A549 (cell line): ENCODE measurements at regions not wholly inside any gene's neighbourhood (a gene's known extent, or its start where the extent isn't known, plus 50 kb on each side); places are given as distances from the start of the nearest gene placed in this dataset.

Experiments
- ATAC-seq, 2 experiments: fragments of 200-7000 bp in 1 of 2; fragments of >200 bp in 1 of 2; cut with Nextera tagmentation in 1 of 2; cut with Tn5 transposase in 1 of 2; 3 replicates each; pipeline versions ENCODE4 v1.8.0 to v1.9.1; 2018 to 2020; ENCODE audit warnings: mild to moderate bottlenecking in 1 of 2, moderate library complexity in 1 of 2
- CTCF ChIA-PET: fragments of 300-600 bp; sonication (Branson Sonifier 250); formaldehyde crosslinking; extraction: SDS; loops from one replicate; lab custom pipeline; 2021; ENCODE audit warnings: antibody characterized with exemption, inconsistent platforms; lab: Yijun Ruan, JAX
- POLR2A ChIA-PET: fragments of 350-600 bp; formaldehyde crosslinking; extraction: SDS; loops from one replicate; lab custom pipeline; 2021; ENCODE audit warnings: antibody characterized with exemption, inconsistent platforms; lab: Yijun Ruan, JAX
- DNase-seq, 2 experiments: peaks; one replicate each; pipeline versions ENCODE4 v3.0.0 to v3.0.0-alpha.2; 2011 to 2016; ENCODE audit warnings: low read depth in 1 of 2, low spot score in 1 of 2
- FAIRE-seq: peaks from 2 replicates; lab custom pipeline; 2011; peaks lifted over from hg19 to GRCh38; lab: Jason Lieb, UNC
- H3K27ac ChIP-seq, 2 experiments: fragments of >200 bp; sonication (Bioruptor Twin); formaldehyde crosslinking; 3 replicates each; pipeline ENCODE4 v1.5.1; 2016 to 2017
- H3K4me1 ChIP-seq: fragments of >200 bp; sonication (Bioruptor Twin); formaldehyde crosslinking; 3 replicates; pipeline ENCODE4 v1.6.1; 2016
- H3K4me2 ChIP-seq: fragments of >200 bp; sonication (Bioruptor Twin); formaldehyde crosslinking; 3 replicates; pipeline ENCODE4 v1.6.1; 2016
- H3K4me3 ChIP-seq: fragments of >200 bp; sonication (Bioruptor Twin); formaldehyde crosslinking; 3 replicates; pipeline ENCODE4 v1.5.1; 2016
- H3K9me3 ChIP-seq: fragments of >200 bp; sonication (Bioruptor Twin); formaldehyde crosslinking; 3 replicates; pipeline ENCODE4 v1.6.1; 2016
- ATOH8 ChIP-seq: fragments of 250-450 bp; sonication (Bioruptor Pico); IDR thresholded peaks from 2 replicates; pipeline ENCODE4 v1.5.0; 2020; ENCODE audit warnings: low read depth, mild to moderate bottlenecking, moderate library complexity
- CEBPB ChIP-seq, 2 experiments: fragments of >200 bp in 1 of 2; sonication (Bioruptor Twin) in 1 of 2; formaldehyde crosslinking in 1 of 2; IDR thresholded peaks; 2 replicates each; pipeline ENCODE4 v1.6.1; 2012 to 2016
- CHD2 ChIP-seq: fragments of 150-350 bp; IDR thresholded peaks from 2 replicates; pipeline ENCODE4 v1.6.1; 2014; ENCODE audit warnings: low read length; ENCODE audit not compliant: partially characterized antibody
- FOSB ChIP-seq: fragments of 250-450 bp; sonication (Bioruptor Pico); IDR thresholded peaks from 2 replicates; pipeline ENCODE4 v1.5.0; 2020; ENCODE audit warnings: mild to moderate bottlenecking, moderate library complexity
- FOSL2 ChIP-seq, 2 experiments: fragments of 450-650 bp in 1 of 2; fragments of >200 bp in 1 of 2; sonication (Bioruptor Twin) in 1 of 2; formaldehyde crosslinking; IDR thresholded peaks; 2 replicates each; pipeline versions ENCODE4 v1.5.0 to v1.6.1; 2016 to 2020; ENCODE audit warnings: mild to moderate bottlenecking in 1 of 2, moderate library complexity in 1 of 2
- GATA3 ChIP-seq: IDR thresholded peaks from 2 replicates; pipeline ENCODE4 v1.6.1; 2012; ENCODE audit warnings: borderline replicate concordance
- HDAC2 ChIP-seq: fragments of 200-600 bp; sonication (generic); IDR thresholded peaks from 2 replicates; pipeline ENCODE4 v1.6.1; 2016
- JUNB ChIP-seq: fragments of >200 bp; sonication (Bioruptor Twin); formaldehyde crosslinking; IDR thresholded peaks from 2 replicates; pipeline ENCODE4 v1.6.1; 2016
- KDM1A ChIP-seq: fragments of 200-600 bp; sonication (generic); IDR thresholded peaks from 2 replicates; pipeline ENCODE4 v1.6.1; 2016; ENCODE audit warnings: low read depth, mild to moderate bottlenecking
- NR3C1 ChIP-seq: fragments of >200 bp; sonication (Bioruptor Twin); formaldehyde crosslinking; IDR thresholded peaks from 3 replicates; pipeline ENCODE4 v1.6.1; 2017
- PBX3 ChIP-seq: IDR thresholded peaks from 2 replicates; pipeline ENCODE4 v1.6.1; 2012
- POLR2AphosphoS2 ChIP-seq: conservative IDR thresholded peaks from 2 replicates; pipeline ENCODE4 v1.6.1; 2012; ENCODE audit warnings: low read length, improper control_type of control experiment, inconsistent platforms
- RAD21 ChIP-seq, 2 experiments: fragments of >200 bp in 1 of 2; sonication (Bioruptor Twin) in 1 of 2; formaldehyde crosslinking in 1 of 2; IDR thresholded peaks in 1 of 2; conservative IDR thresholded peaks in 1 of 2; 2 replicates in 1 of 2; 3 replicates in 1 of 2; pipeline ENCODE4 v1.6.1; 2012 to 2018; ENCODE audit warnings: inconsistent platforms in 1 of 2
- RARB ChIP-seq: fragments of 250-450 bp; sonication (Bioruptor Pico); IDR thresholded peaks from 2 replicates; pipeline ENCODE4 v1.8.0; 2021; ENCODE audit warnings: mild to moderate bottlenecking, moderate library complexity
- RCOR1 ChIP-seq: fragments of 150-350 bp; IDR thresholded peaks from 2 replicates; pipeline ENCODE4 v1.6.1; 2014; ENCODE audit warnings: antibody characterized with exemption, low read length, low read depth
- SREBF2 ChIP-seq: fragments of 450-650 bp; IDR thresholded peaks from 2 replicates; pipeline ENCODE4 v1.6.1; 2014; ENCODE audit warnings: mild to moderate bottlenecking, moderate library complexity
- ZC3H11A ChIP-seq: fragments of 450-650 bp; IDR thresholded peaks from 2 replicates; pipeline ENCODE4 v1.6.1; 2014; ENCODE audit warnings: antibody characterized with exemption, mild to moderate bottlenecking
- WGBS: methylation state at CpG from one replicate; pipeline ENCODE4 v1.1.6; 2017; ENCODE audit errors: missing lambda C conversion rate; 5-methylcytosine and 5-hydroxymethylcytosine counted together
- TF ChIP-seq, protein P1 (sequence below): fragments of >200 bp; sonication (Bioruptor Twin); formaldehyde crosslinking; IDR thresholded peaks from 2 replicates; pipeline ENCODE4 v1.6.1; 2016
- TF ChIP-seq, protein P2 (sequence below): fragments of >200 bp; sonication (Bioruptor Twin); formaldehyde crosslinking; IDR thresholded peaks from 3 replicates; pipeline ENCODE4 v1.5.1; 2016
- TF ChIP-seq, protein P3 (sequence below): fragments of 450-650 bp; IDR thresholded peaks from 2 replicates; pipeline ENCODE4 v1.6.1; 2014; ENCODE audit warnings: antibody characterized with exemption
- TF ChIP-seq, protein P4 (sequence below): fragments of 250-450 bp; sonication (Bioruptor Pico); IDR thresholded peaks from 2 replicates; pipeline ENCODE4 v1.5.0; 2021; ENCODE audit warnings: mild to moderate bottlenecking, moderate library complexity, borderline replicate concordance

GRCh38 chr14:98501335-98501734 is 770.7 kb downstream of the BCL11B start:
- WGBS = 29% methylated on average over 7 of the region's 7 CpGs
- H3K27ac ChIP-seq = no peak overlapping the region

GRCh38 chr14:98501836-98502235 is 770.2 kb downstream of the BCL11B start:
- no peaks in the 10 kb centered on the region for H3K4me1 ChIP-seq
- 12% methylated on average over 4 of the region's 4 CpGs for WGBS
- no peak for ATAC-seq

More at GRCh38 chr14:98501335-98501734, 770.7 kb downstream of the BCL11B start:
- Histone ChIP-seq H3K4me1 (no peaks in the 10 kb centered on the region), H3K4me3 (no peak overlapping the region), H3K9me3 (no peaks in the 10 kb centered on the region), H3K4me2 (no peak overlapping the region)
- ATAC-seq (no peak), FAIRE-seq (no peak), DNase-seq (peak in 1 of 2 experiments; percentile 4)
- no peak for TF ChIP-seq NR3C1
- TF ChIP-seq RAD21 (conservative IDR thresholded peaks at IDR 0.05 in 1 of 2, IDR thresholded peaks at IDR 0.05 in 1 of 2) = no peak
- no peak for TF ChIP-seq GATA3
- TF ChIP-seq, protein P1, sequence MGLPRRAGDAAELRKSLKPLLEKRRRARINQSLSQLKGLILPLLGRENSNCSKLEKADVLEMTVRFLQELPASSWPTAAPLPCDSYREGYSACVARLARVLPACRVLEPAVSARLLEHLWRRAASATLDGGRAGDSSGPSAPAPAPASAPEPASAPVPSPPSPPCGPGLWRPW = no peak
- TF ChIP-seq ZC3H11A = no peak
- no peak for TF ChIP-seq JUNB
- no peak for TF ChIP-seq KDM1A
- TF ChIP-seq FOSL2 (IDR thresholded peaks at IDR 0.05) = no peak
- TF ChIP-seq FOSL2 (CRISPR knock-in tag; IDR thresholded peaks at IDR 0.05) = no peak
- no peak for TF ChIP-seq RCOR1
- no peak for TF ChIP-seq SREBF2
- no peak for TF ChIP-seq CHD2
- ChIA-PET POLR2A (no interaction called here), CTCF (no interaction called here)

DNA sequence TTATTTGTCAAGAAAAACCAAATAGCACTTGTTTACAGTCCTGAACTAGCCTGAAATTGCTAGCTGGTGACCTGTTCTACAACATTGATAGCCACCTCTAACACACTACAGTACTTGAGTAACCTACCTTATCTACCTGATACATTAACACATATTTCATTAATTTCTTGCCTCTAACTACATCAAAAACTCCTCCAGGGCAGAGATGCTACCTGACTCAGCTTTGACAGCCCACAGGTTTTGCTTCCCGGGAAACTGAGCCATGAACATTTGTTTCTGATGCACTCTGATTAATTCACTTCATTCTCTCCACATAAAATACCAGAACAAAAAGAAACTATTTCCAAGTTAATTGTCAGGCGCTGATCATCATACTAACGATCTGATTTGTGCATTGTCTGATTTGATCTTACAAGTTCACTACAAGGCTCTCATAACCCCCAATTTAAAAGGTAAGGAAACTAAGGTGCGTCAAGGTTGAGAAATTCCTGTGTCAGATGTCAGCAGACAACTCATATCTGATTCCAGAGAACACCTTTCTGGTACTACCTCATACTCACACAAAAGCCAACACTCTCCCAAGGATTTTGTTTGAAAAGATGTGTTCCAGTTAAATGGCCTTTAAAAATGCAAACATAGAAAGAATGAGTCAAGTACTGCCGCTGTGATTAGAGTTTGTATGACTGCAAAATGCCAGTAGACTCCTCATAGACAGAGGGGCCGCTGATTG is 768.7 kb downstream of the BCL11B start:
- CTCF ChIA-PET = no interaction called here
- H3K4me2 ChIP-seq = no peak overlapping the region
- no peak for ATAC-seq
- TF ChIP-seq POLR2AphosphoS2 (no peak), KDM1A (no peak), ZC3H11A (no peak), NR3C1 (no peak), HDAC2 (no peak), CEBPB (IDR thresholded peaks at IDR 0.05) (no peak), CHD2 (no peak), FOSB (CRISPR knock-in tag) (no peak)
- TF ChIP-seq, protein P2, sequence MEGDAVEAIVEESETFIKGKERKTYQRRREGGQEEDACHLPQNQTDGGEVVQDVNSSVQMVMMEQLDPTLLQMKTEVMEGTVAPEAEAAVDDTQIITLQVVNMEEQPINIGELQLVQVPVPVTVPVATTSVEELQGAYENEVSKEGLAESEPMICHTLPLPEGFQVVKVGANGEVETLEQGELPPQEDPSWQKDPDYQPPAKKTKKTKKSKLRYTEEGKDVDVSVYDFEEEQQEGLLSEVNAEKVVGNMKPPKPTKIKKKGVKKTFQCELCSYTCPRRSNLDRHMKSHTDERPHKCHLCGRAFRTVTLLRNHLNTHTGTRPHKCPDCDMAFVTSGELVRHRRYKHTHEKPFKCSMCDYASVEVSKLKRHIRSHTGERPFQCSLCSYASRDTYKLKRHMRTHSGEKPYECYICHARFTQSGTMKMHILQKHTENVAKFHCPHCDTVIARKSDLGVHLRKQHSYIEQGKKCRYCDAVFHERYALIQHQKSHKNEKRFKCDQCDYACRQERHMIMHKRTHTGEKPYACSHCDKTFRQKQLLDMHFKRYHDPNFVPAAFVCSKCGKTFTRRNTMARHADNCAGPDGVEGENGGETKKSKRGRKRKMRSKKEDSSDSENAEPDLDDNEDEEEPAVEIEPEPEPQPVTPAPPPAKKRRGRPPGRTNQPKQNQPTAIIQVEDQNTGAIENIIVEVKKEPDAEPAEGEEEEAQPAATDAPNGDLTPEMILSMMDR = no peak
- TF ChIP-seq, protein P3, sequence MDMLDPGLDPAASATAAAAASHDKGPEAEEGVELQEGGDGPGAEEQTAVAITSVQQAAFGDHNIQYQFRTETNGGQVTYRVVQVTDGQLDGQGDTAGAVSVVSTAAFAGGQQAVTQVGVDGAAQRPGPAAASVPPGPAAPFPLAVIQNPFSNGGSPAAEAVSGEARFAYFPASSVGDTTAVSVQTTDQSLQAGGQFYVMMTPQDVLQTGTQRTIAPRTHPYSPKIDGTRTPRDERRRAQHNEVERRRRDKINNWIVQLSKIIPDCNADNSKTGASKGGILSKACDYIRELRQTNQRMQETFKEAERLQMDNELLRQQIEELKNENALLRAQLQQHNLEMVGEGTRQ = no peak
- TF ChIP-seq, protein P4, sequence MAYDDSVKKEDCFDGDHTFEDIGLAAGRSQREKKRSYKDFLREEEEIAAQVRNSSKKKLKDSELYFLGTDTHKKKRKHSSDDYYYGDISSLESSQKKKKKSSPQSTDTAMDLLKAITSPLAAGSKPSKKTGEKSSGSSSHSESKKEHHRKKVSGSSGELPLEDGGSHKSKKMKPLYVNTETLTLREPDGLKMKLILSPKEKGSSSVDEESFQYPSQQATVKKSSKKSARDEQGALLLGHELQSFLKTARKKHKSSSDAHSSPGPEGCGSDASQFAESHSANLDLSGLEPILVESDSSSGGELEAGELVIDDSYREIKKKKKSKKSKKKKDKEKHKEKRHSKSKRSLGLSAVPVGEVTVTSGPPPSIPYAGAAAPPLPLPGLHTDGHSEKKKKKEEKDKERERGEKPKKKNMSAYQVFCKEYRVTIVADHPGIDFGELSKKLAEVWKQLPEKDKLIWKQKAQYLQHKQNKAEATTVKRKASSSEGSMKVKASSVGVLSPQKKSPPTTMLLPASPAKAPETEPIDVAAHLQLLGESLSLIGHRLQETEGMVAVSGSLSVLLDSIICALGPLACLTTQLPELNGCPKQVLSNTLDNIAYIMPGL (CRISPR knock-in tag) = no peak
- TF ChIP-seq, all 56 proteins: peak for 0
- 3% methylated on average over 6 of the region's 6 CpGs for WGBS
- no peak for DNase-seq
- POLR2A ChIA-PET = no interaction called here
- no peak overlapping the region for H3K4me3 ChIP-seq
- H3K4me1 ChIP-seq = no peaks in the 10 kb centered on the region
- no peak for FAIRE-seq
- H3K9me3 ChIP-seq = no peaks in the 10 kb centered on the region
- H3K27ac ChIP-seq = no peak overlapping the region

More at GRCh38 chr14:98501836-98502235, 770.2 kb downstream of the BCL11B start:
- H3K9me3 ChIP-seq = no peaks in the 10 kb centered on the region
- H3K27ac ChIP-seq = no peak overlapping the region
- no peak overlapping the region for H3K4me3 ChIP-seq
- TF ChIP-seq RARB (CRISPR knock-in tag) (no peak), ATOH8 (no peak), PBX3 (no peak)
- TF ChIP-seq, protein P1 = no peak
- H3K4me2 ChIP-seq = no peak overlapping the region
- ChIA-PET POLR2A (no interaction called here), CTCF (no interaction called here)
- no peak for FAIRE-seq
- no peak for DNase-seq
